Neural progenitor cell (in vitro differentiated cells): ENCODE measurements at regions not wholly inside any gene's neighbourhood (a gene's known extent, or its start where the extent isn't known, plus 50 kb on each side); places are given as distances from the start of the nearest gene placed in this dataset.
A peak's percentile ranks its signal among the peaks of the same experiment; 100 is the strongest.

Experiments used
- DNase-seq: peaks from one replicate; pipeline ENCODE4 v3.0.0-alpha.2; 2016; ENCODE audit warnings: low spot score
- H2AFZ ChIP-seq: fragments of 200-600 bp; sonication (generic); replicated peaks from 2 replicates; pipeline ENCODE4 v1.6.1; 2016; ENCODE audit warnings: antibody characterized with exemption
- H3F3A ChIP-seq: fragments of 200-600 bp; sonication (generic); 2 replicates; pipeline ENCODE4 v1.6.1; 2016; ENCODE audit warnings: antibody characterized with exemption, low read depth
- H3K27ac ChIP-seq: fragments of 200-600 bp; sonication (generic); 2 replicates; pipeline ENCODE4 v1.5.1; 2016; ENCODE audit warnings: mild to moderate bottlenecking
- H3K27me3 ChIP-seq: fragments of 200-600 bp; sonication (generic); 2 replicates; pipeline ENCODE4 v1.6.1; 2016; ENCODE audit warnings: mild to moderate bottlenecking, moderate library complexity
- H3K36me3 ChIP-seq: fragments of 200-600 bp; sonication (generic); 2 replicates; pipeline ENCODE4 v1.5.1; 2016
- H3K4me1 ChIP-seq: fragments of 200-600 bp; sonication (generic); 2 replicates; pipeline ENCODE4 v1.6.1; 2016; ENCODE audit warnings: mixed run types
- H3K4me2 ChIP-seq: fragments of 200-600 bp; sonication (generic); 2 replicates; pipeline ENCODE4 v1.6.1; 2016
- H3K4me3 ChIP-seq: fragments of 200-600 bp; sonication (generic); 2 replicates; pipeline ENCODE4 v1.5.1; 2016
- H3K79me2 ChIP-seq: fragments of 200-600 bp; sonication (generic); 2 replicates; pipeline ENCODE4 v1.6.1; 2016; ENCODE audit warnings: low read depth
- H3K9ac ChIP-seq: fragments of 200-600 bp; sonication (generic); 2 replicates; pipeline ENCODE4 v1.6.1; 2016
- H3K9me3 ChIP-seq: fragments of 200-600 bp; sonication (generic); 2 replicates; pipeline ENCODE4 v1.5.1; 2016; ENCODE audit warnings: low read depth
- H4K20me1 ChIP-seq: fragments of 200-600 bp; sonication (generic); 2 replicates; pipeline ENCODE4 v1.6.1; 2016; ENCODE audit warnings: low read depth
- H3K27ac Mint-ChIP-seq: 3 replicates; pipeline ENCODE4 v1.8.0; 2021; ENCODE audit warnings: mixed read lengths
- H3K27me3 Mint-ChIP-seq: 2 replicates; pipeline ENCODE4 v1.8.0; 2022; ENCODE audit warnings: low read depth, mild to moderate bottlenecking, inconsistent platforms, moderate library complexity, mixed read lengths; ENCODE audit not compliant: insufficient read depth
- H3K36me3 Mint-ChIP-seq: 3 replicates; pipeline ENCODE4 v1.8.0; 2021; ENCODE audit warnings: mixed read lengths
- H3K4me1 Mint-ChIP-seq: 3 replicates; pipeline ENCODE4 v1.8.0; 2021; ENCODE audit warnings: mixed read lengths
- H3K4me3 Mint-ChIP-seq: 3 replicates; pipeline ENCODE4 v1.8.0; 2021; ENCODE audit warnings: mild to moderate bottlenecking, moderate library complexity, mixed read lengths
- H3K9me3 Mint-ChIP-seq: 3 replicates; pipeline ENCODE4 v1.8.0; 2020; ENCODE audit warnings: mixed read lengths
- EZH2 ChIP-seq: fragments of 200-600 bp; sonication (generic); IDR thresholded peaks from 2 replicates; pipeline ENCODE4 v1.6.1; 2017; ENCODE audit warnings: antibody characterized with exemption, mild to moderate bottlenecking, moderate library complexity
- EZH2phosphoT487 ChIP-seq: fragments of 200-600 bp; sonication (generic); IDR thresholded peaks from 2 replicates; pipeline ENCODE4 v1.6.1; 2017; ENCODE audit warnings: antibody characterized with exemption
- TF ChIP-seq, protein P1 (sequence below): fragments of 200-600 bp; sonication (generic); IDR thresholded peaks from 2 replicates; pipeline ENCODE4 v1.5.1; 2017; ENCODE audit warnings: antibody characterized with exemption, mild to moderate bottlenecking

DNA sequence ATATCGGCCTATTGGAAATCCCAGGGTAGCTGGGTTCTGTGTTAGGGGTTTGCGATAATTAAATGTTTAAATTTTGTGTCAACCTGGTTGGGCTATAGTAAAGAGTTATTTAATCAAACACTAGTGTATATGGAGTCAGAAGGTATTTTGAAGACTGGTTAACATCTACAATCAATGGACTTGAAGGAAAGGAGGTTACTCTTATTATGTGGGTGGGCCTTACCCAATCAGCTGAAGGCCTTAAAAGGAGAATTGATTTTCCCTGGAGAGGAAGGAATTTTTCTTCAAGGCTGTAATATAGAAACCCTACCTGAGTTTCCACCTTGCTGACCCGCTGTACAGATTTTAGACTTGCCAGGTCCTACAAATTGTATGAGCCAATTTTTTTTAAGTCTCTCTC, 411.4 kb downstream of the IRX1 start:
- Mint-ChIP-seq H3K27me3 (no peaks in the 10 kb centered on the region), H3K36me3 (no peaks in the 10 kb centered on the region), H3K9me3 (no peaks in the 10 kb centered on the region), H3K4me1 (no peaks in the 10 kb centered on the region), H3K4me3 (no peak overlapping the region), H3K27ac (no peak overlapping the region)
- TF ChIP-seq, protein P1, sequence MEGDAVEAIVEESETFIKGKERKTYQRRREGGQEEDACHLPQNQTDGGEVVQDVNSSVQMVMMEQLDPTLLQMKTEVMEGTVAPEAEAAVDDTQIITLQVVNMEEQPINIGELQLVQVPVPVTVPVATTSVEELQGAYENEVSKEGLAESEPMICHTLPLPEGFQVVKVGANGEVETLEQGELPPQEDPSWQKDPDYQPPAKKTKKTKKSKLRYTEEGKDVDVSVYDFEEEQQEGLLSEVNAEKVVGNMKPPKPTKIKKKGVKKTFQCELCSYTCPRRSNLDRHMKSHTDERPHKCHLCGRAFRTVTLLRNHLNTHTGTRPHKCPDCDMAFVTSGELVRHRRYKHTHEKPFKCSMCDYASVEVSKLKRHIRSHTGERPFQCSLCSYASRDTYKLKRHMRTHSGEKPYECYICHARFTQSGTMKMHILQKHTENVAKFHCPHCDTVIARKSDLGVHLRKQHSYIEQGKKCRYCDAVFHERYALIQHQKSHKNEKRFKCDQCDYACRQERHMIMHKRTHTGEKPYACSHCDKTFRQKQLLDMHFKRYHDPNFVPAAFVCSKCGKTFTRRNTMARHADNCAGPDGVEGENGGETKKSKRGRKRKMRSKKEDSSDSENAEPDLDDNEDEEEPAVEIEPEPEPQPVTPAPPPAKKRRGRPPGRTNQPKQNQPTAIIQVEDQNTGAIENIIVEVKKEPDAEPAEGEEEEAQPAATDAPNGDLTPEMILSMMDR = no peak
- TF ChIP-seq EZH2 (no peak), EZH2phosphoT487 (no peak)
- H3K4me3 ChIP-seq = no peak overlapping the region
- no peak overlapping the region for H3K9ac ChIP-seq
- no peak for DNase-seq
- no peak overlapping the region for H3K4me2 ChIP-seq
- H3F3A ChIP-seq = no peaks in the 10 kb centered on the region
- H3K4me1 ChIP-seq = no peaks in the 10 kb centered on the region
- no peaks in the 10 kb centered on the region for H3K79me2 ChIP-seq
- H4K20me1 ChIP-seq = no peaks in the 10 kb centered on the region
- no peak overlapping the region for H3K27ac ChIP-seq
- H3K9me3 ChIP-seq = no peaks in the 10 kb centered on the region
- no peak overlapping the region for H2AFZ ChIP-seq
- H3K36me3 ChIP-seq = no peaks in the 10 kb centered on the region
- no peaks in the 10 kb centered on the region for H3K27me3 ChIP-seq

DNA sequence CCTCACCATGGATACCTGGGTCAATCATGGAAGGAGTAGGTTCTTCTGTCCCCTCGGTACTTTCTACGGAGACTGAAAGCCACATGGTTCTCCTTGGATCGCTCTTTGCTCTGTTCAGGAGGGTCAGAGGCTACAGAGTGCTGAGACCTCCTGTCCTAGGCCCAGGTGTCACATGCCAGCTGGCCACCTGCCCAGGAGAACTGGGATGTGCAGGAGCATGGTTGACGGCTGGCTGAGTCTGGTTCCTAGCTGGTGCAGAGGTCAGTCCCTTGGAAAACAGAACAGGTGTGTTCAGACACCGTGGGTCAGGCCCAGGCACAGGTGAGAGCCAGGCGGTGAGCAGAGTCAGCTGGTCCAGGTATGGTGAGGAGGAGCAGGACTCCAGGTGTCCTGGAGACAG, 416.3 kb downstream of the IRX1 start:
- H3K4me1 Mint-ChIP-seq = peaks cover 20% of the 10 kb centered on the region
- peaks cover 3% of the 10 kb centered on the region for H3K9me3 Mint-ChIP-seq
- Histone ChIP-seq H3K27ac (no peak overlapping the region), H3K4me2 (no peak overlapping the region), H3K27me3 (no peaks in the 10 kb centered on the region), H2AFZ (no peak overlapping the region), H3K9me3 (no peaks in the 10 kb centered on the region), H3K79me2 (no peaks in the 10 kb centered on the region), H3F3A (no peaks in the 10 kb centered on the region), H4K20me1 (no peaks in the 10 kb centered on the region), H3K36me3 (no peaks in the 10 kb centered on the region), H3K9ac (no peak overlapping the region), H3K4me1 (peaks cover 7% of the 10 kb centered on the region), H3K4me3 (no peak overlapping the region)
- H3K27me3 Mint-ChIP-seq = peaks cover under 1% of the 10 kb centered on the region
- DNase-seq = no peak
- no peaks in the 10 kb centered on the region for H3K36me3 Mint-ChIP-seq
- H3K27ac Mint-ChIP-seq = no peak overlapping the region
- H3K4me3 Mint-ChIP-seq = no peak overlapping the region
- TF ChIP-seq EZH2phosphoT487 (no peak), EZH2 (no peak)
- TF ChIP-seq, protein P1 = no peak

DNA sequence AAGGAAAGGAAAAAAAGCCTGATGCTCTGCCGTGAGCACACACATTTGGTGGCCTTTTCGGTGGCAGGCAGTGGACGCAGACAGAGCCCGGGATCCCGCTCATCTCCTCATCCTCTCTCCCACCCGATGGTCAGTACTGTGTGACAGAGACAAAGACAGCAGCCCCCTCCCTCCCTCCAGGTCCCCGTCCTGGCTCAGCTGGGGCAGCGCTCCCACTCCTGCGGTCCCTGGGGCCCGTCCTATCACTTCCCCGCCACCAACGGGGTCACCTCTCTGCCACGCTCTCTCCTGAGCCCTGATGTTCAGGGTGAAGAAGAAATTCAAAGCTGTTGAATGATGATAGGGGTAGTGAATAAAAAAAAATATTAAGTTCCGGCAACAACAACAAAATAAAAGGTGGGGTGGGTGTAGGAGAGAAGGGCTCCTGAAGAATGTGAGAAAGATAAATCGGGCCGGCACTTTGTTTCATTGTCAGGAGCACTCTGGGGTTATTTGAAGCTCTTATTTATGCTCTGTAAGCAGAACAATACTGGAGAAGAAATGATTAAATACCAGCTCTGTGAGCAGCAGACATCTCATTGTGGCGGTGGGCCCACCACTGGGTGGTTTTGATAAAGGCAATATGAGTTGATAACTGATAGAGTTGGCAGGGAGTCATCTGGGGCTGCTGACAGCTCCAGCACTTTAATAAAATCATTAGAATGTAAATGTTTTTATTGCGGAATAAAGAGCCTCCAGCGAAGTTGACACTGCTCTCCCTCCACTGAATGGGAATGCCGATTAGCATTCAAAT, 417.7 kb downstream of the IRX1 start:
- H3K4me3 ChIP-seq = no peak overlapping the region

More for the DNA sequence above, 417.7 kb downstream of the IRX1 start:
- Histone ChIP-seq H3K27ac (no peak overlapping the region), H4K20me1 (no peaks in the 10 kb centered on the region), H3K36me3 (no peaks in the 10 kb centered on the region), H3F3A (no peaks in the 10 kb centered on the region), H3K4me2 (no peak overlapping the region), H3K4me1 (peaks cover 10% of the 10 kb centered on the region), H3K79me2 (no peaks in the 10 kb centered on the region), H3K9ac (no peak overlapping the region), H3K9me3 (no peaks in the 10 kb centered on the region), H3K27me3 (no peaks in the 10 kb centered on the region), H2AFZ (no peak overlapping the region)
- Mint-ChIP-seq H3K27ac (peak overlapping the region; percentile 26), H3K4me1 (peaks cover 23% of the 10 kb centered on the region), H3K36me3 (no peaks in the 10 kb centered on the region), H3K9me3 (peaks cover 3% of the 10 kb centered on the region), H3K27me3 (peaks cover 3% of the 10 kb centered on the region), H3K4me3 (no peak overlapping the region)
- no peak for DNase-seq
- TF ChIP-seq EZH2phosphoT487 = no peak
- TF ChIP-seq, protein P1 = no peak
